ENCODE measurements at regions not wholly inside any gene's neighbourhood (a gene's known extent, or its start where the extent isn't known, plus 50 kb on each side); places are given as distances from the start of the nearest gene placed in this dataset.

- CTCF ChIA-PET = no interaction called here
- POLR2A ChIA-PET = no interaction called here
- no peak overlapping the region for H3K4me3 ChIP-seq (ENCODE audit: low read length)
Measured at GRCh38 chr2:221689140-221689539, 117.0 kb upstream of the EPHA4 start.

GRCh38 chr2:221680548-221680947, 108.4 kb upstream of the EPHA4 start:
- H3K27ac ChIP-seq (ENCODE audit: low read depth, low read length) = no peak overlapping the region
- H3K36me3 ChIP-seq (ENCODE audit: insufficient read depth, low read length) = no peaks in the 10 kb centered on the region
- Mint-ChIP-seq H3K27ac (no peak overlapping the region), H3K9me3 (no peaks in the 10 kb centered on the region), H3K4me1 (no peaks in the 10 kb centered on the region), H3K4me3 (no peak overlapping the region), H3K36me3 (no peaks in the 10 kb centered on the region), H3K27me3 (peaks cover 0 to 2% of the 10 kb centered on the region in 2 donors)
- DNase-seq = no peak
- H3K4me1 ChIP-seq (ENCODE audit: insufficient read depth, low read length) = no peaks in the 10 kb centered on the region
- CTCF ChIA-PET = no interaction called here
- no peaks in the 10 kb centered on the region for H3K9me3 ChIP-seq (ENCODE audit: low read length)
- H3K4me3 ChIP-seq (ENCODE audit: low read length) = no peak overlapping the region
- H3K27me3 ChIP-seq (ENCODE audit: insufficient read depth, low read length, poor library complexity, severe bottlenecking) = no peaks in the 10 kb centered on the region
- POLR2A ChIA-PET = no interaction called here

More at GRCh38 chr2:221689140-221689539, 117.0 kb upstream of the EPHA4 start:
- Mint-ChIP-seq H3K4me3 (no peak overlapping the region), H3K27me3 (no peaks in the 10 kb centered on the region), H3K4me1 (no peaks in the 10 kb centered on the region), H3K27ac (no peak overlapping the region), H3K9me3 (peaks cover 0 to 3% (median 0%) of the 10 kb centered on the region in 5 donors), H3K36me3 (no peaks in the 10 kb centered on the region)
- Histone ChIP-seq H3K9me3 (ENCODE audit: low read length) (no peaks in the 10 kb centered on the region), H3K27ac (ENCODE audit: low read depth, low read length) (no peak overlapping the region), H3K27me3 (ENCODE audit: insufficient read depth, low read length, poor library complexity, severe bottlenecking) (no peaks in the 10 kb centered on the region), H3K36me3 (ENCODE audit: insufficient read depth, low read length) (no peaks in the 10 kb centered on the region), H3K4me1 (ENCODE audit: insufficient read depth, low read length) (no peaks in the 10 kb centered on the region)
- no peak for DNase-seq

DNA sequence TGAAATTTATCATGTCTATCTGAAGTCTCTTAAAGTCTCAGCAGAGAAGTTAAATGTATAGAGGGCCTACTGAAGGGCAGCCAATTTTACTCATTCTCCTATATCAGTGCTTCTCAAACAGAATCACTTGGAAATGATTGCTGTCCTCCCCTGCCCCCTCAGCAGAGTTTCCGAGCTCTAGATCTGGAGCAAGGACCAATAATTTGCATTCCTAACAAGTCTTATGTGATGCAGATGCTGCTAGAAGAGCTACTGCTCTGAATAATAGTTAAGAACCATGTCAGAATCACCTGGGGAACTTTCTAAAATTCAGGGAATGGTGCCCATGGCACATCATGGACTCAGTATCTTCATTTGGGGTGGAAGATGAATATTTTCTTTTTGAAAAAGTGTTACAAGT, 105.6 kb upstream of the EPHA4 start:
- DNase-seq = no peak
- POLR2A ChIA-PET = no interaction called here
- H3K4me3 Mint-ChIP-seq = no peak overlapping the region
- no peaks in the 10 kb centered on the region for H3K27me3 Mint-ChIP-seq
- Histone ChIP-seq H3K4me3 (ENCODE audit: low read length) (no peak overlapping the region), H3K4me1 (ENCODE audit: insufficient read depth, low read length) (no peaks in the 10 kb centered on the region), H3K27me3 (ENCODE audit: insufficient read depth, low read length, poor library complexity, severe bottlenecking) (no peaks in the 10 kb centered on the region), H3K27ac (ENCODE audit: low read depth, low read length) (no peak overlapping the region), H3K9me3 (ENCODE audit: low read length) (no peaks in the 10 kb centered on the region), H3K36me3 (ENCODE audit: insufficient read depth, low read length) (no peaks in the 10 kb centered on the region)
- CTCF ChIA-PET = no interaction called here
- no peaks in the 10 kb centered on the region for H3K36me3 Mint-ChIP-seq
- no peak overlapping the region for H3K27ac Mint-ChIP-seq
- no peaks in the 10 kb centered on the region for H3K9me3 Mint-ChIP-seq
- H3K4me1 Mint-ChIP-seq = no peaks in the 10 kb centered on the region

GRCh38 chr2:221676566-221677172, 104.6 kb upstream of the EPHA4 start:
- no peaks in the 10 kb centered on the region for H3K9me3 ChIP-seq (ENCODE audit: low read length)
- no peaks in the 10 kb centered on the region for H3K4me1 ChIP-seq (ENCODE audit: insufficient read depth, low read length)
- Mint-ChIP-seq H3K27ac (no peak overlapping the region), H3K36me3 (no peaks in the 10 kb centered on the region), H3K4me3 (no peak overlapping the region), H3K9me3 (peaks cover 0 to 2% (median 0%) of the 10 kb centered on the region in 5 donors), H3K4me1 (no peaks in the 10 kb centered on the region), H3K27me3 (no peaks in the 10 kb centered on the region)
- H3K36me3 ChIP-seq (ENCODE audit: insufficient read depth, low read length) = no peaks in the 10 kb centered on the region
- DNase-seq = no peak
- no peak overlapping the region for H3K4me3 ChIP-seq (ENCODE audit: low read length)
- POLR2A ChIA-PET = no interaction called here
- no peaks in the 10 kb centered on the region for H3K27me3 ChIP-seq (ENCODE audit: insufficient read depth, low read length, poor library complexity, severe bottlenecking)
- CTCF ChIA-PET = no interaction called here
- H3K27ac ChIP-seq (ENCODE audit: low read depth, low read length) = no peak overlapping the region

GRCh38 chr2:221675201-221675908, 103.3 kb upstream of the EPHA4 start:
- no peak for DNase-seq
- no peaks in the 10 kb centered on the region for H3K4me1 Mint-ChIP-seq
- Histone ChIP-seq H3K9me3 (ENCODE audit: low read length) (no peaks in the 10 kb centered on the region), H3K4me1 (ENCODE audit: insufficient read depth, low read length) (no peaks in the 10 kb centered on the region), H3K36me3 (ENCODE audit: insufficient read depth, low read length) (no peaks in the 10 kb centered on the region), H3K4me3 (ENCODE audit: low read length) (no peak overlapping the region), H3K27ac (ENCODE audit: low read depth, low read length) (no peak overlapping the region), H3K27me3 (ENCODE audit: insufficient read depth, low read length, poor library complexity, severe bottlenecking) (no peaks in the 10 kb centered on the region)
- CTCF ChIA-PET = no interaction called here
- H3K27ac Mint-ChIP-seq = no peak overlapping the region
- H3K27me3 Mint-ChIP-seq = peaks cover 0 to 5% of the 10 kb centered on the region in 2 donors
- H3K36me3 Mint-ChIP-seq = no peaks in the 10 kb centered on the region
- peaks cover 0 to 2% (median 0%) of the 10 kb centered on the region in 5 donors for H3K9me3 Mint-ChIP-seq
- POLR2A ChIA-PET = no interaction called here
- no peak overlapping the region for H3K4me3 Mint-ChIP-seq

DNA sequence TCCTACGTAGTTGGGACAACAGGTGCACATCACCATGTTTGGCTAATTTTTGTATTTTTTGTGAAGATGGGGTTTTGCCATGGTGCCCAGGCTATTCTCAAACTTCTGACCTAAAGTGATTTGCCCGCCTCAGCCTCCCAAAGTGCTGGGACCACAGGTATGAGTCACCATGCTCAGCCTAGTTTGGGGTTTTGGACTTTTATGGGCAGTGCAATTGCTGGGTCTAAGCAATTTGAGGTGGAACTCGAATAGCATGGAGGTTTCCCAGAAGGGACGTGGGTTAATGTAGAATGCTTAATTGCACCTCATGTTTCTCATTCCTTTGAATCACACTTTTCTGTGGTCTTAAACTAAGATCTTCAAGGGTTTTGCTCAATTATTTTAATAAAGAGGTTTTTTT, 102.3 kb upstream of the EPHA4 start:
- H3K9me3 Mint-ChIP-seq = peaks cover 0 to 2% (median 0%) of the 10 kb centered on the region in 5 donors
- ChIA-PET CTCF (no interaction called here), POLR2A (no interaction called here)
- H3K27ac Mint-ChIP-seq = no peak overlapping the region
- no peaks in the 10 kb centered on the region for H3K36me3 Mint-ChIP-seq
- DNase-seq = no peak
- Histone ChIP-seq H3K27ac (ENCODE audit: low read depth, low read length) (no peak overlapping the region), H3K9me3 (ENCODE audit: low read length) (no peaks in the 10 kb centered on the region), H3K36me3 (ENCODE audit: insufficient read depth, low read length) (no peaks in the 10 kb centered on the region), H3K4me3 (ENCODE audit: low read length) (no peak overlapping the region), H3K4me1 (ENCODE audit: insufficient read depth, low read length) (no peaks in the 10 kb centered on the region), H3K27me3 (ENCODE audit: insufficient read depth, low read length, poor library complexity, severe bottlenecking) (no peaks in the 10 kb centered on the region)
- H3K27me3 Mint-ChIP-seq = peaks cover 0 to 5% of the 10 kb centered on the region in 2 donors
- H3K4me3 Mint-ChIP-seq = no peak overlapping the region
- H3K4me1 Mint-ChIP-seq = no peaks in the 10 kb centered on the region

DNA sequence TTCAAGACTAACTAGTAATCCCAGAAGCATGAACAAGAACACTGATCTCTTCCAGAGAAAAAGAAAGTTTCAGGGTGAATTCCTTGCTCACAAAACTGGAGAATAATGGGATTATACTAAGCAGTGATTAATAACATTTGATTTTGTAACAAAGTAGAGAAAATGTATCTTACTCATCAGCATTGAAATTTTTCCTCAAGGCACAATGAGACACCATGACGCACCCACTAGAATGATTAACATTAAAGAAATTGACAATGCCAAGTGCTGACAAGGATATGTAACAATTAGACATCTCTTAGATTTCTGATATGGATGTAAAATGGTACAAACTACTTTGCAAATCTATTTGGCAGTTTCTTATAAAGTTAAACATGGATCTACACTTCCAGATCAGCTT, 101.1 kb upstream of the EPHA4 start:
- no peaks in the 10 kb centered on the region for H3K36me3 ChIP-seq (ENCODE audit: insufficient read depth, low read length)
- H3K9me3 ChIP-seq (ENCODE audit: low read length) = no peaks in the 10 kb centered on the region
- Mint-ChIP-seq H3K27ac (peak overlapping the region in 1 of 8 donors; percentile 45), H3K27me3 (peaks cover 0 to 5% of the 10 kb centered on the region in 2 donors), H3K4me3 (no peak overlapping the region), H3K4me1 (no peaks in the 10 kb centered on the region), H3K9me3 (peaks cover 0 to 2% (median 0%) of the 10 kb centered on the region in 5 donors), H3K36me3 (no peaks in the 10 kb centered on the region)
- H3K4me3 ChIP-seq (ENCODE audit: low read length) = no peak overlapping the region
- POLR2A ChIA-PET = no interaction called here
- H3K4me1 ChIP-seq (ENCODE audit: insufficient read depth, low read length) = no peaks in the 10 kb centered on the region
- no peak overlapping the region for H3K27ac ChIP-seq (ENCODE audit: low read depth, low read length)
- no peaks in the 10 kb centered on the region for H3K27me3 ChIP-seq (ENCODE audit: insufficient read depth, low read length, poor library complexity, severe bottlenecking)
- no peak for DNase-seq
- CTCF ChIA-PET = no interaction called here

DNA sequence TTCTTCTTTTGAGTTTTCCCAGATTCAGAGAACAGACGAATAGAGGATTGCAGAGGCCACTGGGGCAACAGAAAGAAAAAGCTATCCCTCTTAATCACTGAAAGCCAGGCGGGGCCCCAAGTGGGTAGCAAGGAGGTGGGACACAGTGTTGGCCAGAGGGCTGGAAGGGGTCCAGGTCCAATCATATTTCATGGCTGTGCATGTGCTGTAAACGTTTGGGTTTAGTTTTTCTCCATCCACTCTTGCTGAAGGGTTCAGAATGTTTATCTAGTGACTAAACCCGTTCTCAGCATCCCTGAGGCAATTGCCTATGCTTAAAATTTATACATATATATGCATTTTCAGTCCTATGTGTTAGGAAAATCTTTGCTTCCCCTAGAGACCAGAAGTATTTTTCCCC, 99.4 kb upstream of the EPHA4 start:
- Histone ChIP-seq H3K9me3 (ENCODE audit: low read length) (no peaks in the 10 kb centered on the region), H3K36me3 (ENCODE audit: insufficient read depth, low read length) (no peaks in the 10 kb centered on the region), H3K4me3 (ENCODE audit: low read length) (no peak overlapping the region), H3K27me3 (ENCODE audit: insufficient read depth, low read length, poor library complexity, severe bottlenecking) (no peaks in the 10 kb centered on the region), H3K27ac (ENCODE audit: low read depth, low read length) (no peak overlapping the region), H3K4me1 (ENCODE audit: insufficient read depth, low read length) (no peaks in the 10 kb centered on the region)
- no peak overlapping the region for H3K4me3 Mint-ChIP-seq
- H3K27ac Mint-ChIP-seq = no peak overlapping the region
- H3K9me3 Mint-ChIP-seq = peaks cover 0 to 3% (median 0%) of the 10 kb centered on the region in 5 donors
- CTCF ChIA-PET = no interaction called here
- POLR2A ChIA-PET = no interaction called here
- no peak for DNase-seq
- H3K4me1 Mint-ChIP-seq = no peaks in the 10 kb centered on the region
- peaks cover 0 to 5% of the 10 kb centered on the region in 2 donors for H3K27me3 Mint-ChIP-seq
- H3K36me3 Mint-ChIP-seq = no peaks in the 10 kb centered on the region

All from CD8-positive, alpha-beta memory T cell (primary cell).